ENCODE measurements at regions not wholly inside any gene's neighbourhood (a gene's known extent, or its start where the extent isn't known, plus 50 kb on each side); places are given as distances from the start of the nearest gene placed in this dataset.

DNA sequence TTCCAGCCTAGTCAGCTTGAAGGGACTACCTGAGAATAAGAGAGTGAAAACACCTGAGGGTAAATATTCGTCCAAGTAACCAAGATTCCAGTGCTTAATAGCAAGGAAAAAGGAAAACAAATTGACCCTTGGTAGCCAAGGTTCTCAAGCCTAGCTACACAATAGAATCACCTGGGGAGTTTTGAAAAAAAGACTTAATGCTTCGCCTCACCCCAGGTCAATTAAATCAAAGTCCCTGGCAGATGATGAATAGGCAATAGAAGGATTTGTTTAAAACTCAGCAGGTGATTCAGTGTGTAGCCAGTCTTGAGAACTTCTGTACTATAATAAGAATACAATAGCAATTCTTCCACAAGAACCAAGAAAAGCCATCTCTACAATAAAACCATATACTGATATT is 500.2 kb downstream of the XIRP2 start:
- DNase-seq (ENCODE audit: low read depth), result no peak
- in situ Hi-C loops (cut with HindIII; ENCODE audit: low pct_unique_long_range_greater_than_20kb, low sequenced_read_pairs), result no loop called here

DNA sequence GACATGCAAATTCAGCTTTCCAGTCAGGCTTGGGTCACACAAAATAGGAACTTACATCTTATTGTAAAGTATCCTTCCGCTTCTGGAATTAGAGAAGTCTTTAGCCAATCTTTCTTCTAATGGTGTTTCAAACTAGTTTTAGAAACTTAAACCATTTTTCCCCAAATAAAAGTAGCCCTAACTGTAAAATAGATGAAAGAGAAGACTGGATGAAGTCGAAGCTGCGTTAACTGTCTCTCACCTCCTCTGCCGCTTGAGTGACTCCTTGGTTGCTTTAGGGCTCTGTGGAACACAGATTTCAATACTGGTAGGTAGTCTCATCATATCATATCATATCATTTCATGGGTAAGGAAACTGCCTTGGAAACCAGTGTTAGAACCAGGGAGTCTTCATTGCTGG is 498.4 kb downstream of the XIRP2 start:
- DNase-seq (ENCODE audit: low read depth), result no peak
- in situ Hi-C loops (cut with HindIII; ENCODE audit: low pct_unique_long_range_greater_than_20kb, low sequenced_read_pairs), result no loop called here

DNA sequence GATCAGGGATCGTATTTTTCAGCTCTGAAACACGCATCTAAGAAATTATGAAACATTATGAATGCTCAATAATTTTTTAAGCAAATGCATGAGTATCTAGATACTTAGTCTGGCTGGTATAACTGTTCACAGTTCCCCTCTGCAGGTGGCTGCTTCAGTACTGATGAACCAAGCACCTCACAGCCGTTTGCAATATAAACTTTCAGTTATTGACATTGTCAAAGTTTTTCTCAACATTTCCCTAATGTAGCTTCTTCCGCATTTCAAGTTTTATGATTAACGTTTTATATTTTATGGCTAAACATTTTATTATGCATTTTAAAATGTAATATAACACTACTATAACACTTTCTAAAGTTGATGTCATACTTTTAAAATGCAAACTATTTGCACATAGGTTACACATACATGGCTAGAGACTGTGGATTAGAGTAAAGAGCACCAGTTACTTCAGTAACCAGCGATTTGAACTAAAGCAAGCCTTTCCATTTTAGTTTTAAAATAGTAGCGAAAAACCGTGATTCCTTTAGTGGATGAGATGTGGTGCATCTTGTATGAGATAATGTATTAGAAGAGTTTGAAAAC is 495.4 kb downstream of the XIRP2 start:
- in situ Hi-C loops (cut with HindIII; ENCODE audit: low pct_unique_long_range_greater_than_20kb, low sequenced_read_pairs), result no loop called here
- DNase-seq (ENCODE audit: low read depth), result no peak

DNA sequence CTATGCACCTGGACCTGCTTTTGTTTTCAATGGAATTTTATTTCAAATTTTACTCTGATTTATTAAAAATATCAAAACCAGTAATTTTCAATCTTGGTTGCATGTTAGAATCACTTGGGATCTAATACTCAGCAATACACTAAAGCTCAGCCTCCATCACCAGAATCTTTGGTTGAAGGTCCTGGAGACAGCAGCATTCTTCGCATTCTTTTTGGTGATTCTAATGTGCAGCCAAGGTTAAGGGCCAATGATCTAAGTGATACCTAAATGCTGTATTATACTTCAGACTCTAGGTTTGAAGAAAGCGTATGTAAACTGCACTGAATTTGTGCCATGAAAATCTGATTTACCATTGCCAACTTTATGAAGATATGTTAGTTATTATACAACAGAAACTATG is 493.1 kb downstream of the XIRP2 start:
- no peak for DNase-seq (ENCODE audit: low read depth)
- in situ Hi-C loops (cut with HindIII; ENCODE audit: low pct_unique_long_range_greater_than_20kb, low sequenced_read_pairs), result no loop called here

DNA sequence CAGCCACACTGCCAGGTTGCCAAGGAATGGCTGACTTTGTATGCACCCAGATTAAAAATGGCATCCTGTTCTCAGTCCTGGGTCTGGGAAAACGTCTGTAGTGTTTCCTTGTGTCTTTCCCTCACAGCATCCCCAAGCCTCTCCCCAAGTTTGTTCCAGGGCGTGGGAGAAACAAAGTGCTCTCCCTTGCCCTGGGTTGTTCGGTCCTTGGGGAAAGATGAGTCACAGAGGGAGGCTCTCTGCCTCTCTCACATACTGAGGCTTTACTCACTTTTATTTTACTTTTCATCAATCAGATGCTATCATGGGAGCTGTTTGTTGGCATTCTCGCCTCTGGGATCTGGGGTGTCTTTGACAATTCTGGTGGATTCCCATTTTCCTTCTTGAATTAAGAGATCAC is 492.3 kb downstream of the XIRP2 start:
- no peak for DNase-seq (ENCODE audit: low read depth)
- in situ Hi-C loops (cut with HindIII; ENCODE audit: low pct_unique_long_range_greater_than_20kb, low sequenced_read_pairs), result no loop called here

DNA sequence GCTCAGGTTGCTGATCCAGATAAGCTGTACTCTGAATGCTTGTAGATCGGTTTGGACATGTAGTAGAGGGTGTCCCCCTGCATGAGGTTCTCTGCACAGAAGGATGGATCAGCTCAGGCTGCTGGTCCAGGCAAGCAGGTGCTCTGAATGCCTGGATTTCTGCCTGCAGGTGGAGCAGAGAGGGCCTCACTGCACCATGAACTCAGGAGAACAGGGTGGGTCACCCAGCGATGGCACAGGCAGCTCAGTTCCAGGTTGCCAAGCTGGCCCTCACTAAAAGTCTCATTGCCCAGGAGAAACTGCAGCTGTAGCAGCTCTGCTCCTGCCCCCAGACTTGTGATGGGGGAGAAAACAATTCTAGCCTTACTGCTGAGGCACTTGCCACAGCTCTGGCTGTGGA is 491.8 kb downstream of the XIRP2 start:
- in situ Hi-C loops (cut with HindIII; ENCODE audit: low pct_unique_long_range_greater_than_20kb, low sequenced_read_pairs), result no loop called here
- DNase-seq (ENCODE audit: low read depth), result no peak

DNA sequence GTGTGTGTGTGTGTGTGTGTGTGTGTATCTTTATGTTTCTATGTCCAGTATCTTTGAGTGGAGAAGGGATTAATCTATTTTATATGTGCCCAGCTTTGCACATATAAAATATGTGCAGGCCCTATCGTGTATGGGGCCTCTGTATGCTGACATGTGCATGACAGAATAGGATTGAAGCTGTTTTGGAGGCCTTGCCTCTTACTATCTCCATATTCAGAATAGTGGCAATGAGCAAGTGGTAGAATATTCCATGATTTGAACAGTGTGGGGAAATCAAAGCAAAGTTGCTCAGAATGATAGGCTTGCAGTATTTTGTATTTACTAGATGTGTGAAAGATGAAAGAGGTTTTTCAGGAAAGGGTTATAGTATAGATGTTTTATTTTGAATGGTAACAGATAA is 480.8 kb downstream of the XIRP2 start:
- in situ Hi-C loops (cut with HindIII; ENCODE audit: low pct_unique_long_range_greater_than_20kb, low sequenced_read_pairs), result no loop called here

DNA sequence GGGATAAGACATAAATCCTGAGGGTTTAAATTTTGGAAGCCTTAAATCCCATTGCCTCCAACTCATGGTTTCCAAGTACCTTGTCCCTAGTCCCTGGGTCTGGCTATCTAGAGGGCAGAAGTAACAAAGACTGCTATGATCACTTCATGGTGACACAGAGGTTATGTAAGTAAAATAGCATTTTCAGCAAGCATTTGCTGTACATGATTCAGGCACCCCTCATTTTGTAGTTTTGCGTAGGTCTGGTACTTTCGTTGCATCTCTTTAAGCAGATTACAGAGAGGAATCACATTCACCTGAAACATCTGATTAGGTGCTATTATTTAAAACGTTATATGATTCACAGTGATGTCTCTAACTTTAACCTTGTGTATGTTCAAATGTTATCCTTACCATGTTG is 480.1 kb downstream of the XIRP2 start:
- no peak for DNase-seq (ENCODE audit: low read depth)
- in situ Hi-C loops (cut with HindIII; ENCODE audit: low pct_unique_long_range_greater_than_20kb, low sequenced_read_pairs), result no loop called here

More for the DNA sequence above, 480.8 kb downstream of the XIRP2 start:
- no peak for DNase-seq (ENCODE audit: low read depth)

DNA sequence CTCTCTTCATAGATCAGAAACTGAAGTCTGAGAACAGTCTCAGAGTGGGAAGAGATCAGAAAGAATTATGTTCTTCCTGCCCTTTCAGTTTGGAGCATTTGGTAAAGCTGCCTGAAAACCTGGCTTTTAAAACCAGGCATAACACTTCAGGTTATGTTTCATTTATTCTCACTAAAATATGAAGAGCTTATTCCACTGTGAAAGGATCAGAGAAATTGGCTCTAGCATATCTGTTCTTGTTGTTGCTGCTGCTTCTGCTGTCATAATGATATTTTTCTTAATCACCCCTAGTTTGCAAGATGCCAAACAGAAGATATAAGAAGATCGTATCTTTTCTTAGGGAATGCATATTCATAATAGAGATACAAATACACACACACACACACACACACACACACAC is 476.9 kb downstream of the XIRP2 start:
- in situ Hi-C loops (cut with HindIII; ENCODE audit: low pct_unique_long_range_greater_than_20kb, low sequenced_read_pairs), result no loop called here
- no peak for DNase-seq (ENCODE audit: low read depth)

DNA sequence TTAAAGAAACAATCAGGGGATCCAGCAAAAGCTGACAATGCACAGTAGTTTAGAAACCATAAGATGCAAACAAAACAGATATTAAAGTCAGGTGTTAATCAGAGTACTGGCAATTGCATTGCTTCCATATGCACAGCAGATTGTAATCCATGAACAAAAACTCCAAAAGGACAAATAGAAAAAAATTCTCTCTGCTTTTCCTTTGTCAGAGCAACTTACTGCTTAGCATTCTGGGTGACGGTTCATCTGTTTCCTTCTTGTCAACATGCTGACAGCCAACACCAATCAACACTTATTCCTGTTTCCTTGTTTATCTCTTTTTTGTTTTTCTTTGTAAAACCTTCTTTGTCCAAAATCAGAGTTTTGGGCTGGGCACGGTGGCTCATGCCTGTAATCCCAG is 473.1 kb downstream of the XIRP2 start:
- in situ Hi-C loops (cut with HindIII; ENCODE audit: low pct_unique_long_range_greater_than_20kb, low sequenced_read_pairs), result no loop called here
- DNase-seq (ENCODE audit: low read depth), result no peak

DNA sequence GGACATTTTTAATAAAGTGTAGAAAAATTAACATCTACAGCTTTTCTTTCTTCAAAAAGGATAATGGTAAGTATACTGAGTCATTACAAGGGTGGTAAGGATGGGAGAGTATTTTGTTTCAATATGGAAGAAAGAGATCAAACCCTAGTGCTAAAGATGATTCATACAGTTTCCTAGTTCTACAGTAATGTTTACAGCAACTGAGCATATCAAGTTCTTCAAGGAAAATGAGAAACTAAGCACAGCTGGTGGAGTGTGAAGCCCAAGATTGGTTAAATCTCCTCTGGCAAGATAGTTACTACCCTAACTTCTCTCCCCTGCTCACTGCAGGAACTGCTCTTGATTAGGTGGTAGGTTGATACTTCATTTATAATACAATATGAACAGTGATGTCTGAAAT is 467.5 kb downstream of the XIRP2 start:
- DNase-seq (ENCODE audit: low read depth), result no peak
- in situ Hi-C loops (cut with HindIII; ENCODE audit: low pct_unique_long_range_greater_than_20kb, low sequenced_read_pairs), result no loop called here

DNA sequence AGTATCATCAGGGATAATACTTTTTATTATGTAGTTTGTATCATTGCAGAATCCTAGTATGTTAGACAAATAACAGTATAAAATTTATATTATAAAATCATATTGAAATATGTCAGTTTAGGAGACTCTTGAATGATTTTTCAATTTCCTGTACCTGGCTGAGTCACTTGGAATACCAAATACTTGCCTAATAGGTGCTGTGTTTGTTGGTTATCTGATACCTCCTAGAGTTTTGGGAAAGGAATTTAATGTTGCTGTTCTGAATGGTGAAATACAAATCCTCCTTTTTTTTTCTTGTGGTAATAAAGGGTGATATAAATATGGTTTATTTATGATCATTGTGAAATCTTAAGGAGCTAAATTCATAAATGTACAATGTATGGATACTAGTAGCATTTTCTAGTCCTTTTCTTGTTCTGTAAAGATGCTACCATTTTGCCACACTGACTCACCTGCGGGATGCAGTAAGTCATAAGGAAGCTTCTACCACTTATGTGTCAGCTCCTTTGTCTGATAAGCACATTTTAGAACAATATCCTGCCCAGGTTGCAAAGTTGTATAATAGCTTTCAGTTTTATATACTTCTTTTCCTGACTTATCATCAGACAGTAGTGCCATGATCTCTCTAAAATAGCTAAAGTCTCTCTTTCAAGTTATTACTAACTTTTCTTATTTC is 465.5 kb downstream of the XIRP2 start:
- in situ Hi-C loops (cut with HindIII; ENCODE audit: low pct_unique_long_range_greater_than_20kb, low sequenced_read_pairs), result no loop called here
- DNase-seq (ENCODE audit: low read depth), result no peak

DNA sequence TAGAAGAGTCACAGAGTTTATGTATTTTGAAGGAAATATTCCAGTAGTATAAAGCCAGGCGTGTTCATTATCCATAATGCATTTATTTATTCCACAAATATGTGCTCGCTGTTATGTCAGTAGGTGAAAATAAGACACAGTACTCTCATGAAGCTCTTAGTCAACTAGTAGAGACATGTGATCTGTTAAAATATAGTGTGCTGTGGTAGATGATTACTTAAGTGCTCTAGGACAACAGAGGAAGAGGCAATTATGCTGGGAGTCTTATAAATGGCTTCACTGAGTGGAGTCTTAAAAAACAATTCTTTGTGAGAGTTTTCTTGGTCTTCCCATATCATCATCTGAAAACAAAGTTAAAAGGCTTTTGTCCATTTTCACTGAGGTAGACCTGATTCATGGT is 457.3 kb downstream of the XIRP2 start:
- peak; percentile 10 for DNase-seq (ENCODE audit: low read depth)
- in situ Hi-C loops (cut with HindIII; ENCODE audit: low pct_unique_long_range_greater_than_20kb, low sequenced_read_pairs), result no loop called here

DNA sequence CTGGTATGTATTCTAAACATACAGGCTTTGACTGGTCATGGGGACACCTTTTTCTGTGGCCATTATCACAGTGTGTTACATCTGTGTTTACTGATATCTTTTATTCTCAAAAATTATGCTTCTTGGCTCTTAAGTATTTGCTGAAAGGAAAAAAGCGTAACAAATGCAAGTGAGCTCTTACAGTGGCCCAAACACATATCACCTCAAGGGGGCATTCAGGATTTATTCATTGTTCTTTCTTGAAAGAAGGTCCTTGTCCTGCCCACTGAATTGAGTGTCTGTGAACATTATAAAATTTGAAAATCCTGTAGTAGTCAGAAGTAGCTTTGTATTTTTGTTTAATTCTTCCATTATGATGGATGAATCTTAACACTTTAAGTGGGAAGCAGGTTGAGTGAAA is 454.5 kb downstream of the XIRP2 start:
- DNase-seq (ENCODE audit: low read depth), result no peak
- in situ Hi-C loops (cut with HindIII; ENCODE audit: low pct_unique_long_range_greater_than_20kb, low sequenced_read_pairs), result no loop called here

DNA sequence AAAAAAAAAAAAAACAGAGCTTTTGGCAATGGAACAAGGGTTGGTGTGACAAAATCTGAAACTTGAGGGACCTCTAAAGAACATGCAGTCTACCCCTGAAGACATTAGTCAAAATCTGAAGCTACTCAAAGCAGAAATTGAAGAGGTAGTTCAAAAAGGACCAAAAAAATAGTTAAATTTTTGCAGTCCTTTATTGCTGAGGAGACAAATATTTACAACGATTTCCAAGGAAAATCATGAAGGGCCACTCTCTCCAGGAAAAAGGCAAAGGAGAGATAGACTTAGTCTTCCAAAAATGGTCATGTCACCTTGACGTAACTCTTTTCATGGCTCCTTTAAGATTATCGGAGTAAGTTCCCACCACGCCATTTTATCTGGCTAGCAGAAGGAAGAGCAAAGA is 452.0 kb downstream of the XIRP2 start:
- in situ Hi-C loops (cut with HindIII; ENCODE audit: low pct_unique_long_range_greater_than_20kb, low sequenced_read_pairs), result no loop called here
- no peak for DNase-seq (ENCODE audit: low read depth)

DNA sequence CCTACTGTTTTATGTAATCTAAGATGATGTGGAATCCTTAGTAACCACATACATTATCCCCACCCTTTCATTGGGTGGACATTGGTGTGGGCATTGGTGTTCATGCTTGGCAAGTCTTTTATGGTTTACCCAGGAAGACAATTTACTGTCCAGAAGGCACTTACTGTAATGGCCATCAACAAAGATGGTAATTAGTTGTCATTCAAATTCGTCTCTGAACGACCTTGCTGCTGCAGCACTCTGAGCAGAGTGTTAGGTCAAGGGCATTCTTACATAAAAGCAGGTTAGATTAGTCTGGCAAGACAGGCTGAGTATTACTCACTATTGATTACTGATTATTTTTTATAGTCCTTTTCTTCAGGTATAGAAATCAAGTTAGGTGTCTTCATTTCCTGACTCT is 447.9 kb downstream of the XIRP2 start:
- in situ Hi-C loops (cut with HindIII; ENCODE audit: low pct_unique_long_range_greater_than_20kb, low sequenced_read_pairs), result no loop called here
- no peak for DNase-seq (ENCODE audit: low read depth)

DNA sequence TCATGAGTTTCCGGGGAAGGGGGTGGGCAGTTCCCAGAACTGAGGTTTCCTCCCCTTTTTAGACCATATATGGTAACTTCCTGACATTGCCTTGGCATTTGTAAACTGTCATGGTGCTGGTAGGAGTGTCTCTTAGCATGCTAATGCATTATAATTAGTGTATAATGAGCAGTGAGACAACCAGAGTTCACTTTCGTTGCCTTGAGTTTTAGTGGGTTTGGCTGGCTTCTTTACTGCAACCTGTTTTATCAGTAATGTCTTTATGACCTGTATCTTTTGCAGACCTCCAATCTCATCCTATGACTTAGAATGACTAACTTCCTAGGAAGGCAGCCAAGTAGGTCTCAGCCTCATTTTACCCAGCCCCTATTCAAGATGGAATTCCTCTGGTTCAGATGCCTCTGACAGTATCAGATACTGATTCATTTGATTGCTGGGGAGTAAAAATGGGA is 447.3 kb downstream of the XIRP2 start:
- in situ Hi-C loops (cut with HindIII; ENCODE audit: low pct_unique_long_range_greater_than_20kb, low sequenced_read_pairs), result no loop called here
- DNase-seq (ENCODE audit: low read depth), result no peak

DNA sequence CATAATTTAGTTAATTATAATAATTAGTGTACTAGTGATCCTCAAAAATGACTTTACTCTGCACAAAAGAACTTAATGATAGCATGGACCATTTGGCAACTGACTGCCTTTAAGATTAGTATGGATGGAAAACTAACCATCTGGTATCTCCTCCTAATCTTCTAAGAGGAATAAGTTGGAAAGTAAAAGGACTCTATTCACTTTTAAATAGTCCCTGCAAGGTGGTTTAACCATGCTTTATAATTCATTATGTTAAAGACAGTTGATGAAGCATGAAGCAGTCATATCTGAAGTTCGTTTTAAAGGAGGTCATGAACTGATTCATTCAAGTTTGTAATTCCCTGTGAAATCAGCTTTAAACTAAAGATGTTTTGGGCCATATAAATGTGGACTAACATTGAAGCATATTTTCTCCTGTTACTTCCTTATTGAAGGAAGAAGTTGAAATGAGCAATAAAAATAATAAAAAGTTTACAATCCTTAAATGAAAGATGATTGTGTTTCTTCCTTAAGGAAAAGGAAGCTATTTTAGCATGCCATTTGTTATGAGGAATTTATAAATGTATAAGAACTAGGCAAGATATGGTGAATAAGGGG is 446.0 kb downstream of the XIRP2 start:
- in situ Hi-C loops (cut with HindIII; ENCODE audit: low pct_unique_long_range_greater_than_20kb, low sequenced_read_pairs), result no loop called here
- no peak for DNase-seq (ENCODE audit: low read depth)

DNA sequence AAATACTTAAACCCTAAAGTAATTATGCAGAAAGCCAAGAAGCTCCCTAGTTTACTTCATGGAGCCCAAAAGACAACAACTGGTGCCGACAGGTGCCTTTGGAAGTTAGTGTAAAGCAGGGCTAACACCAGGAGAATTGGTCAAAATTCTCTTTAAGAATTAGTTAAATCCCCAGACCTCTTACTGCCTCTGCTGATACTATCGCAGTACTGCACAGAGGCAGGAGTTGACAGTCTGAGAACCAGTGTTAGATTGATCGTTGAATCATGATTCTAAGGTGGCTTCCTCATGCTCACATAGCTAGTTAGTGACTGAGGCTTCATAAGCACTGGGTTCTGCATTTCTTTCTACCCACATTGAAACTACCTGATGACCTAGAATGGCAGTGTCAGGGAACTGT is 445.0 kb downstream of the XIRP2 start:
- in situ Hi-C loops (cut with HindIII; ENCODE audit: low pct_unique_long_range_greater_than_20kb, low sequenced_read_pairs), result no loop called here
- no peak for DNase-seq (ENCODE audit: low read depth)

DNA sequence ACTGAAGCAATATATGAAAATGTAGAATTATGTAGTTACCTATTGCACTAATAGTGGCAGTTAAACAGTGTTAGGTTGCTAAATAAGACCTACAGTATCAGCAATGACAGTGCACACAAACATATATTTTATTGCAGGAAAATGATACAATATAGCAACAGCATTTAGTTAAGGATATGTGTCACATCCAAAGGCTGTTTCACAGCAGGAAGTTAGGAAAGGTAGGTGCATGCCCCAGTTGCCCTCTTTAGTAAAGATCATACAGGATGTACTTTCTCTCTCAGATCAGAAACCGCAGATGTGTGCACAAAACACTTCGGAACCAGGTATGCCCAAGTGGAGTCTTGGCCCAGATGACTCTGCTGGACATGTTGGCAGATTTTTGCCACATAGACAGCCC is 444.1 kb downstream of the XIRP2 start:
- DNase-seq (ENCODE audit: low read depth), result no peak
- in situ Hi-C loops (cut with HindIII; ENCODE audit: low pct_unique_long_range_greater_than_20kb, low sequenced_read_pairs), result no loop called here
